GM13977 (cell line): ENCODE measurements at regions not wholly inside any gene's neighbourhood (a gene's known extent, or its start where the extent isn't known, plus 50 kb on each side); places are given as distances from the start of the nearest gene placed in this dataset.
"Not testable (repeated sequence)": the region's sequence is repeated elsewhere in the genome, so short reads cannot be mapped to it uniquely, and the experiment has no call there.

Experiments used
- DNase-seq: peaks from one replicate; pipeline ENCODE4 v3.0.0; 2012; ENCODE audit warnings: low spot score
- in situ Hi-C: fragments of 300-500 bp; cut with MboI; formaldehyde crosslinking; loops from one replicate; pipeline ENCODE4 v1.12.0; 2022; ENCODE audit warnings: low sequenced_read_pairs, low pct_unique_long_range_greater_than_20kb, mixed read lengths, inconsistent platforms; ENCODE audit not compliant: unreplicated experiment
- TF ChIP-seq, protein P1 (sequence below): IDR thresholded peaks from 2 replicates; pipeline ENCODE4 v1.5.1; 2012; ENCODE audit warnings: mild to moderate bottlenecking, control low read depth; ENCODE audit not compliant: insufficient read depth; ENCODE audit errors: extremely low read depth, missing control alignments

GRCh38 chrX:68980906-68981616, 152.2 kb downstream of the EFNB1 start:
- TF ChIP-seq, protein P1, sequence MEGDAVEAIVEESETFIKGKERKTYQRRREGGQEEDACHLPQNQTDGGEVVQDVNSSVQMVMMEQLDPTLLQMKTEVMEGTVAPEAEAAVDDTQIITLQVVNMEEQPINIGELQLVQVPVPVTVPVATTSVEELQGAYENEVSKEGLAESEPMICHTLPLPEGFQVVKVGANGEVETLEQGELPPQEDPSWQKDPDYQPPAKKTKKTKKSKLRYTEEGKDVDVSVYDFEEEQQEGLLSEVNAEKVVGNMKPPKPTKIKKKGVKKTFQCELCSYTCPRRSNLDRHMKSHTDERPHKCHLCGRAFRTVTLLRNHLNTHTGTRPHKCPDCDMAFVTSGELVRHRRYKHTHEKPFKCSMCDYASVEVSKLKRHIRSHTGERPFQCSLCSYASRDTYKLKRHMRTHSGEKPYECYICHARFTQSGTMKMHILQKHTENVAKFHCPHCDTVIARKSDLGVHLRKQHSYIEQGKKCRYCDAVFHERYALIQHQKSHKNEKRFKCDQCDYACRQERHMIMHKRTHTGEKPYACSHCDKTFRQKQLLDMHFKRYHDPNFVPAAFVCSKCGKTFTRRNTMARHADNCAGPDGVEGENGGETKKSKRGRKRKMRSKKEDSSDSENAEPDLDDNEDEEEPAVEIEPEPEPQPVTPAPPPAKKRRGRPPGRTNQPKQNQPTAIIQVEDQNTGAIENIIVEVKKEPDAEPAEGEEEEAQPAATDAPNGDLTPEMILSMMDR = no peak
- in situ Hi-C loops = no loop called here
- DNase-seq = no peak

DNA sequence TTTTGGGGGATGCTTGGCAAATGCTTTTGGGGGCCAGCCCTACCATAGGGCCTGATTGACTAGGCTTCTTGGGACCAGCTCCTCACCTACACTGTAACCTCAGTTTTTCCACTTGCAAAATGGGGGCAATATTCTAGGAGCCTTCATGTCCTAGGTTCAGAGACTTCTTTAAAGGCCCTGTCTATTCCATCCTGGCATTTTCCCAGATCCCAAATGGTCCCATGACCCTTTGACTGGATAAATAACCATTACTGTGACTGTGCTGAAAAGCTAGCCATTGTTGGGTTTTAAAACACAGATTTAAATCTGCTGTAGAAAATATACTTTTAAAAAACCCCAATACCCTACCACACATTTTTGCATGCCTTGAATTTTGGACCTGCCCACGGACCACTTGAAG, 149.8 kb downstream of the EFNB1 start:
- DNase-seq = no peak
- in situ Hi-C loops = no loop called here
- TF ChIP-seq, protein P1 = no peak

DNA sequence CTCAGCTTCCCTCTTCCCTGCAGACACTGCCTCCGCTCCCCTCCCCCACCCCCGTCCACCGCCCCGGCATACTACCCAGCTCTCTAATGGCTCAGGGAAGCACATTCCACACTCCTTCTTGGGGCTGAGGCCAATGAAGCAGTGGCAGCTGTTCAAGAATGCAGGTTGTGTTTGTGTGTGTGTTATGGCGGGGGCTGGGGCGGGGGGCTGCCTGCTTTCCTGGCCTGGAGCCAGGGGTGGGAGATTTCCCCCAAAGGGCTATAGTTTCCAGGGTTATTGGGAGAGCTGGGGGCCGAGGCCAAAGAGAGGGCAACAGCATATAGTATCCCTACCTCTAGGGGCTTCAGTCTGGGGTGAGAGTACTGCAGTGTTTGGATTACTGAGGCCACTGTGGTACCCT, 149.4 kb downstream of the EFNB1 start:
- in situ Hi-C loops = no loop called here
- no peak for DNase-seq
- TF ChIP-seq, protein P1 = no peak

- no peak for DNase-seq
- TF ChIP-seq, protein P1 = no peak
- in situ Hi-C loops = no loop called here
Measured at GRCh38 chrX:68953331-68953730, 124.5 kb downstream of the EFNB1 start.

DNA sequence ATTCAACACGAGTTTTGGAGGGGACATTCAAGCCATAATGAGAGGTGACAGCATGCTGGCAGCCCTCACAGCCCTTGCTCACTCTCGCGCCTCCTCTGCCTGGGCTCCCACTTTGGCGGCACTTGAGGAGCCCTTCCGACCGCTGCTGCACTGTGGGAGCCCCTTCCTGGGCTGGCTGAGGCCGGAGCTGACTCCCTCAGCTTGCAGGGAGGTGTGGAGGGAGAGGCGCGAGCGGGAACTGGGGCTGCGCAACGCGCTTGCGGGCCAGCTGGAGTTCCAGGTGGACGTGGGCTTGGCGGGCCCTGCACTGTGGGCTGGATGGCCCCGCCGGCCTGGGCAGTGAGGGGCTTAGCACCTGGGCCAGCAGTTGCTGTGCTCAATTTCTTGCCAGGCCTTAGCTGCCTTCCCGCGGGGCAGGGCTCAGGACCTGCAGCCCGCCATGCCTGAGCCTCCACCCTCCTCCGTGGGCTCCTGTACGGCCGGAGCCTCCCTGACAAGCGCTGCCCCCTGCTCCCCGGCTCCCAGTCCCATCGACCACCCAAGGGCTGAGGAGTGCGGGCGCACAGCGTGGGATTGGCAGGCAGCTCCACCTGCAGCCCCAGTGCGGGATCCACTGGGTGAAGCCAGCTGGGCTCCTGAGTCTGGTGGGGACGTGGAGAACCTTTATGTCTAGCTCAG, 123.3 kb downstream of the EFNB1 start:
- DNase-seq = not testable (repeated sequence)

DNA sequence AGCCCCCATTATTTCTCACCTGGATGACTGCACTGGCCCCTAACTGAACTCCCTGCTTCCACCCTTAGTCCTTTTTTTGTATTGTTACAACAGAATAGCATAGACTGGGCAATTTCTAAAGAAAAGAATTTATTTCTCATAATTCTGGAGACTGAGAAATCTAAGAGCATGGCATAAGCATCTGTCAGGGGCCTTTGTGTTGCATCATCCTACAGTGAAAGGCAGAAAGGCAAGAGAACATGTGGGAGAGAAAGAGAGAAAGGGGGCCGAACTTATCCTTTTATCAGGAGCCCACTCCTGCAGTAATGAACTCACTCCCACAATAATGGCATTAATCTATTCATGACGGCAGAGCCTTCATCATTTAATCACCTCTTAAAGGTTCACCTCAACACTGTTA, 122.1 kb downstream of the EFNB1 start:
- in situ Hi-C loops = no loop called here
- no peak for DNase-seq
- TF ChIP-seq, protein P1 = no peak

More for the DNA sequence above, 123.3 kb downstream of the EFNB1 start:
- in situ Hi-C loops = not testable (repeated sequence)

DNA sequence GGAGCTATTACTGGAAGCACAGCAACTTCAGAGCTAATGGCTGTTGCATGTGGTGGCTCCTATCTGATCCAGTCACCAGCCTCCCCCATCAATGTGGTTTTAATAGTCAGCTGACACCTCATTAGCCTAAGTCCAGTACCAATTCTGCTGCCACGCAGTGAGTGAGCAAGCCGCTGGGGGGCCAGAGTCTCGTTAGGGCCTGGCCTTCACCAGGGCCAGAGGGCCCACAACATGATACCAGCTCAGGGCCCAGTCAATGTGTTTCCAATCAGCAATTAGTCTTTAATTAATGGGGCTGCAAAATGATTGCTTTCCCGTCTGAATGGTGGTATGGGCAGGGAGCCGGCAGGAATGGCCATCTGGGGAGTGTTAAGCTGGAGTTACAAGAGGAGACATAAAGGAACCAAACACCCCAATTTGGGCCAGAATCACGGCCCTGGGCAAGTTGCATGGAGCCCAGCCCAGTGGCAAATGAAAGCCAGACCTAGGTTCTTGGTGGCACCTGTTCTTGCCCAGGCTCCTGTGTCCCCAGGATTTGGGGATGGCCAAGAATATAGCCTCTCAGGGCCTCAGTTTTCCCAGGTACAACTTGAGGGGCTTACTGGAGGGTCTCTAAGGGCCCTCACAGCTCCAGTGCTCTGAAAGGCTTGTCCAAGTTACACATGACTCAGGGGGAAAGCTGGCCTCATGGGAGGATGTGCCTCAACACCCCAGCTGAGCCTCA, 119.2 kb downstream of the EFNB1 start:
- in situ Hi-C loops = no loop called here
- DNase-seq = peak; percentile 9
- TF ChIP-seq, protein P1 = no peak
